ENCODE measurements at regions not wholly inside any gene's neighbourhood (a gene's known extent, or its start where the extent isn't known, plus 50 kb on each side); places are given as distances from the start of the nearest gene placed in this dataset.

- TF ChIP-seq CTCF (IDR thresholded peaks at IDR 0.05; ENCODE audit: insufficient read depth, low read depth, low read length), result peak; percentile 95
- peaks cover 13% of the 10 kb centered on the region for H3K27me3 ChIP-seq (ENCODE audit: control insufficient read depth, insufficient read depth, low read length)
- POLR2A ChIA-PET, result no interaction called here
- CTCF ChIA-PET, result interaction anchor here (0.7 to 7.6 kb wide), 18 partner anchors 14 to 181 kb away, joined by 3 to 42 read pairs (median 3); no protein-coding TSS in a partner anchor
- no peak for DNase-seq (ENCODE audit: low read depth)
- H3K36me3 ChIP-seq (ENCODE audit: control insufficient read depth, insufficient read depth, low read length), result no peaks in the 10 kb centered on the region
- H3K4me3 ChIP-seq (ENCODE audit: low read depth, low read length), result no peak overlapping the region
Measured at GRCh38 chr6:30396833-30397479, 52.0 kb downstream of the RPP21 start.

GRCh38 chr6:30397697-30398096 lies 52.7 kb downstream of the RPP21 start:
- H3K36me3 ChIP-seq (ENCODE audit: control insufficient read depth, insufficient read depth, low read length), result no peaks in the 10 kb centered on the region
- no peak for DNase-seq (ENCODE audit: low read depth)
- TF ChIP-seq CTCF (IDR thresholded peaks at IDR 0.05; ENCODE audit: insufficient read depth, low read depth, low read length), result no peak
- POLR2A ChIA-PET, result no interaction called here
- peaks cover 13% of the 10 kb centered on the region for H3K27me3 ChIP-seq (ENCODE audit: control insufficient read depth, insufficient read depth, low read length)
- no peak overlapping the region for H3K4me3 ChIP-seq (ENCODE audit: low read depth, low read length)
- CTCF ChIA-PET, result interaction anchor here (0.8 to 7.6 kb wide), 14 partner anchors 13 to 181 kb away, joined by 3 to 42 read pairs (median 4); no protein-coding TSS in a partner anchor

- no peak for TF ChIP-seq CTCF (IDR thresholded peaks at IDR 0.05; ENCODE audit: insufficient read depth, low read depth, low read length)
- Histone ChIP-seq H3K4me3 (ENCODE audit: low read depth, low read length) (no peak overlapping the region), H3K36me3 (ENCODE audit: control insufficient read depth, insufficient read depth, low read length) (no peaks in the 10 kb centered on the region), H3K27me3 (ENCODE audit: control insufficient read depth, insufficient read depth, low read length) (peaks cover 13% of the 10 kb centered on the region)
- POLR2A ChIA-PET, result no interaction called here
- CTCF ChIA-PET, result interaction anchor here (0.5 to 7.6 kb wide), 7 partner anchors 40 to 430 kb away, joined by 3 to 42 read pairs (median 4); no protein-coding TSS in a partner anchor
- no peak for DNase-seq (ENCODE audit: low read depth)
Measured at GRCh38 chr6:30399390-30400058, 54.6 kb downstream of the RPP21 start.

- ChIA-PET POLR2A (no interaction called here), CTCF (interaction anchor here (1.2 kb wide), 1 partner anchor 45 kb away, joined by 3 read pairs; no protein-coding TSS in a partner anchor)
- no peak overlapping the region for H3K4me3 ChIP-seq (ENCODE audit: low read depth, low read length)
- TF ChIP-seq CTCF (IDR thresholded peaks at IDR 0.05; ENCODE audit: insufficient read depth, low read depth, low read length), result no peak
- peaks cover 5% of the 10 kb centered on the region for H3K27me3 ChIP-seq (ENCODE audit: control insufficient read depth, insufficient read depth, low read length)
- no peaks in the 10 kb centered on the region for H3K36me3 ChIP-seq (ENCODE audit: control insufficient read depth, insufficient read depth, low read length)
- no peak for DNase-seq (ENCODE audit: low read depth)
Measured at GRCh38 chr6:30405934-30406333, 61.0 kb downstream of the RPP21 start.

GRCh38 chr6:30409184-30409583 lies 64.2 kb downstream of the RPP21 start:
- Histone ChIP-seq H3K36me3 (ENCODE audit: control insufficient read depth, insufficient read depth, low read length) (no peaks in the 10 kb centered on the region), H3K27me3 (ENCODE audit: control insufficient read depth, insufficient read depth, low read length) (peaks cover 2% of the 10 kb centered on the region; the same call in 1 of the 2 replicates), H3K4me3 (ENCODE audit: low read depth, low read length) (no peak overlapping the region)
- no peak for TF ChIP-seq CTCF (IDR thresholded peaks at IDR 0.05; ENCODE audit: insufficient read depth, low read depth, low read length)
- CTCF ChIA-PET, result no interaction called here
- DNase-seq (ENCODE audit: low read depth), result no peak
- POLR2A ChIA-PET, result no interaction called here
